Endothelial cell of umbilical vein (primary cell): ENCODE measurements at regions not wholly inside any gene's neighbourhood (a gene's known extent, or its start where the extent isn't known, plus 50 kb on each side); places are given as distances from the start of the nearest gene placed in this dataset.
"Not testable (repeated sequence)": the region's sequence is repeated elsewhere in the genome, so short reads cannot be mapped to it uniquely, and the experiment has no call there.

Experiments
- BruUV-seq: library from RNA; stranded (reverse); fragments of 400-500 nt; replicated peaks from 2 replicates; lab custom pipeline; 2021; lab: Mats Ljungman, UMichigan
- CTCF ChIA-PET: fragments of 300-600, 350-600 bp; sonication (Branson Sonifier 250); formaldehyde crosslinking; loops from one replicate; lab custom pipeline; 2021; ENCODE audit warnings: antibody characterized with exemption, inconsistent platforms; lab: Charles Lee
- POLR2A ChIA-PET: fragments of 300-600, 350-600 bp; sonication (Branson Sonifier 250); formaldehyde crosslinking; loops from one replicate; lab custom pipeline; 2021; ENCODE audit warnings: antibody characterized with exemption, inconsistent platforms; lab: Charles Lee
- DNase-seq: peaks from one replicate; pipeline ENCODE4 v3.0.0-alpha.2; 2011; ENCODE audit warnings: low read depth, low spot score
- FAIRE-seq: peaks from 2 replicates; lab custom pipeline; 2011; peaks lifted over from hg19 to GRCh38; lab: Jason Lieb, UNC
- H2AFZ ChIP-seq: 2 replicates; pipeline ENCODE4 v1.6.0; 2012; ENCODE audit warnings: low read depth, low read length, control low read depth, inconsistent platforms
- H3K27ac ChIP-seq: 2 replicates; pipeline ENCODE4 v1.5.1; 2011; ENCODE audit warnings: low read depth, mild to moderate bottlenecking, control low read depth, low read length, moderate library complexity; ENCODE audit not compliant: insufficient read depth
- H3K27me3 ChIP-seq, 2 experiments: 2 replicates each; pipeline versions ENCODE4 v1.6.0 to v1.6.1; 2011; ENCODE audit warnings: low read length in 2 of 2, mixed read lengths in 1 of 2; ENCODE audit not compliant: control insufficient read depth in 2 of 2, insufficient read depth in 2 of 2
- H3K36me3 ChIP-seq, 2 experiments: 2 replicates in 1 of 2; 3 replicates in 1 of 2; pipeline ENCODE4 v1.5.1; 2011; ENCODE audit warnings: low read length in 2 of 2, mild to moderate bottlenecking in 1 of 2, moderate library complexity in 1 of 2; ENCODE audit not compliant: control insufficient read depth in 2 of 2, insufficient read depth in 2 of 2; ENCODE audit errors: extremely low read depth in 1 of 2
- H3K4me1 ChIP-seq: 3 replicates; pipeline ENCODE4 v1.5.1; 2011; ENCODE audit warnings: mild to moderate bottlenecking, low read length; ENCODE audit not compliant: control insufficient read depth, insufficient read depth; ENCODE audit errors: extremely low read depth
- H3K4me2 ChIP-seq: 2 replicates; pipeline ENCODE4 v1.6.1; 2011; ENCODE audit warnings: low read length, control low read depth, mixed read lengths; ENCODE audit not compliant: insufficient read depth
- H3K4me3 ChIP-seq, 3 experiments: fragments of 200-600 bp in 1 of 3; sonication (generic), shearing (Covaris generic) in 1 of 3; replicated peaks in 1 of 3; 2 replicates each; pipeline ENCODE4 v1.5.1; 2011 to 2016; ENCODE audit warnings: control low read depth in 3 of 3, low read length in 3 of 3, mild to moderate bottlenecking in 2 of 3, inconsistent platforms in 1 of 3, low read depth in 1 of 3, moderate library complexity in 1 of 3; ENCODE audit not compliant: insufficient read depth in 1 of 3
- H3K79me2 ChIP-seq: 2 replicates; pipeline ENCODE4 v1.6.0; 2012; ENCODE audit warnings: low read length, inconsistent platforms; ENCODE audit not compliant: control insufficient read depth, insufficient read depth
- H3K9ac ChIP-seq: replicated peaks from 2 replicates; pipeline ENCODE3; 2011; ENCODE audit warnings: low read length, control low read depth; ENCODE audit not compliant: insufficient read depth; ENCODE audit errors: extremely low read depth
- H3K9me1 ChIP-seq: replicated peaks from 3 replicates; pipeline ENCODE4 v1.6.0; 2011; ENCODE audit warnings: mild to moderate bottlenecking, low read length; ENCODE audit not compliant: control insufficient read depth, insufficient read depth; ENCODE audit errors: extremely low read depth
- H3K9me3 ChIP-seq: replicated peaks from 2 replicates; pipeline ENCODE4 v1.5.1; 2012; ENCODE audit warnings: low read length, inconsistent platforms; ENCODE audit not compliant: control insufficient read depth, insufficient read depth
- H4K20me1 ChIP-seq: replicated peaks from 2 replicates; pipeline ENCODE3; 2011; ENCODE audit warnings: mild to moderate bottlenecking, low read length; ENCODE audit not compliant: control insufficient read depth, insufficient read depth; ENCODE audit errors: extremely low read depth
- MYC ChIP-seq: IDR thresholded peaks from one replicate; pipeline ENCODE4 v1.6.1; 2011; ENCODE audit warnings: mild to moderate bottlenecking, low read depth, low read length
- POLR2AphosphoS5 ChIP-seq: IDR thresholded peaks from 2 replicates; pipeline ENCODE4 v1.6.1; 2012; ENCODE audit warnings: low read depth, mild to moderate bottlenecking, control low read depth, low read length, moderate library complexity; ENCODE audit not compliant: insufficient read depth
- dilution Hi-C: fragments of 300-500 bp; cut with MboI; formaldehyde crosslinking; loops from one replicate; pipeline ENCODE4 v1.15.0; 2019; ENCODE audit warnings: low sequenced_read_pairs; ENCODE audit not compliant: extremely low pct_ligation_motif_present
- intact Hi-C: fragments of 100-400 bp; cut with micrococcal nuclease; formaldehyde crosslinking; loops from one replicate; pipeline ENCODE4 v1.10.0; 2022
- TF ChIP-seq, protein P1 (sequence below): IDR thresholded peaks from 2 replicates; pipeline ENCODE4 v1.6.1; 2011; ENCODE audit not compliant: insufficient read depth, insufficient read length

DNA sequence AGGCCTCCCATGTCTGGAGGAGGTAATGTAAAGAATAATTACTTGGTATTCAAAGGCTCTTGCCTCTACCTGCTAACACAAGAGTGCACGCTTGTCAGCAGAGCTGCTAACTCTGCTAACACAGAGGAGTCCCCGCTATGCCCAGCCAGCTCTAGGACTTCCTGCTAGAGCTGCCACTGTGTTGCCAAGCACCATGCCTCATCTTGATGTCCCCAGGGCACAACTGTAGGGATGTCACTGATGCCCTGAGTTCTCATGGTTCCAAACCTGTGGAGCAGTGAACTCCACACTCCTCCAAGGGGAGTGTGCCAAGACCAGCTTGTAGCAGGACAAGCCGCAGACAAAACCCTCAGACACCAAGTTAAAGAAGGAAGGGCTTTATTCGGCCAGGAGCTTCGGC is 55.3 kb upstream of the CLDN24 start:
- no peaks in the 10 kb centered on the region for H3K9me1 ChIP-seq
- H3K27ac ChIP-seq = no peak overlapping the region
- ChIA-PET POLR2A (no interaction called here), CTCF (no interaction called here)
- H3K79me2 ChIP-seq = no peaks in the 10 kb centered on the region
- intact Hi-C loops (no loop called here), dilution Hi-C loops (no loop called here)
- H3K4me2 ChIP-seq = no peak overlapping the region
- no peaks in the 10 kb centered on the region for H3K4me1 ChIP-seq
- no peak for DNase-seq
- no peak overlapping the region for H2AFZ ChIP-seq
- no peaks in the 10 kb centered on the region for H3K9me3 ChIP-seq
- no peak overlapping the region for H3K4me3 ChIP-seq
- BruUV-seq = no TSS peak
- no peaks in the 10 kb centered on the region for H3K36me3 ChIP-seq
- TF ChIP-seq MYC = no peak
- TF ChIP-seq, protein P1, sequence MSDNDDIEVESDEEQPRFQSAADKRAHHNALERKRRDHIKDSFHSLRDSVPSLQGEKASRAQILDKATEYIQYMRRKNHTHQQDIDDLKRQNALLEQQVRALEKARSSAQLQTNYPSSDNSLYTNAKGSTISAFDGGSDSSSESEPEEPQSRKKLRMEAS = no peak
- no peak for TF ChIP-seq POLR2AphosphoS5
- no peak overlapping the region for H3K9ac ChIP-seq
- no peaks in the 10 kb centered on the region for H4K20me1 ChIP-seq
- peaks cover 0 to 2% of the 10 kb centered on the region in 2 experiments for H3K27me3 ChIP-seq
- FAIRE-seq = no peak

DNA sequence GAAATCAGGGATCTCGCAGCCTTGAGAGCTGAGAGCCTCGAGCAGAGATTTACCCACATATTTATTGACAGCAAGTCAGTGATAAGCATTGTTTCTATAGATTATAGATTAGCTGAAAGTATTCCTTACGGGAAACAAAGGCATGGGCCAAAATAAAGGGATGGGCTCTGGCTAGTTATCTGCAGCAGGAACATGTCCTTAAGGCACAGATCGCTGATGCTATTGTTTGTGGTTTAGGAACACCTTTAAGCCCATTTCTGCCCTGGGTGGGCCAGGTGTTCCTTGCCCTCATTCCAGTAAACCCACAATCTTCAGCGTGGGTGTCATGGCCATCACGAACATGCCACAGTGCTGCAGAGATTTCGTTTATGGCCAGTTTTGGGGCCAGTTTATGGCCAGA is 56.1 kb upstream of the CLDN24 start:
- dilution Hi-C loops, FAIRE-seq, DNase-seq, H3K9ac ChIP-seq, H3K9me1 ChIP-seq, H2AFZ ChIP-seq, H3K27me3 ChIP-seq, POLR2A ChIA-PET, intact Hi-C loops, H3K4me2 ChIP-seq, H4K20me1 ChIP-seq, H3K9me3 ChIP-seq, H3K4me1 ChIP-seq, H3K79me2 ChIP-seq, H3K4me3 ChIP-seq, H3K27ac ChIP-seq, H3K36me3 ChIP-seq, BruUV-seq: not testable (repeated sequence)
- CTCF ChIA-PET = interaction anchor here (1.1 kb wide), 1 partner anchor 15 kb away, joined by 3 read pairs; no protein-coding TSS in a partner anchor
